ENCODE measurements at regions not wholly inside any gene's neighbourhood (a gene's known extent, or its start where the extent isn't known, plus 50 kb on each side); places are given as distances from the start of the nearest gene placed in this dataset.
"Not testable (repeated sequence)": the region's sequence is repeated elsewhere in the genome, so short reads cannot be mapped to it uniquely, and the experiment has no call there.

DNA sequence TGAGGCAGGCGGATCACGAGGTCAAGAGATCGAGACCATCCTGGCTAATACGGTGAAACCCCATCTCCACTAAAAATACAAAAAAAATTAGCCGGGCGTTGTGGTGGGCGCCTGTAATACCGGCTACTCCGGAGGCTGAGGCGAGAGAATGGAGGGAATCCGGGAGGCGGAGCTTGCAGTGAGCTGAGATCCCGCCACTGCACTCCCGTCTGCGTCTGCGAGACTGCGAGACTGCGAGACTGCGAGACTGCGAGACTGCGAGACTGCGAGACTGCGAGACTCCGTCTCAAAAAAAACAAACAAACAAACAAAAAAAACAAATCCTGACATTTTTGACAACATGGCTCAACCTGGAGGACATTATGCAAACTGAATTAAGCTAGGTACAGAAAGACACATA, 1606.2 kb downstream of the STIM2 start:
- H3K9me3 ChIP-seq (ENCODE audit: control insufficient read depth, low read length); H3K4me1 ChIP-seq (ENCODE audit: control insufficient read depth in 1 of 2, insufficient read depth in 2 of 2, low read length in 2 of 2); DNase-seq; H3K36me3 ChIP-seq (ENCODE audit: control insufficient read depth in 1 of 2, insufficient read depth in 2 of 2, low read length in 1 of 2); H3K4me3 ChIP-seq (ENCODE audit: low read length in 2 of 2); intact Hi-C loops (cut with DNase I); H3K27me3 ChIP-seq (ENCODE audit: control insufficient read depth in 1 of 2, insufficient read depth in 2 of 2, low read length in 1 of 2); H3K27ac ChIP-seq (ENCODE audit: low read depth in 1 of 2, low read length in 2 of 2); ATAC-seq (ENCODE audit: low FRiP score): not testable (repeated sequence)
- 95 to 97% methylated on average over 24 of the region's 24 CpGs for WGBS, 2 donors

DNA sequence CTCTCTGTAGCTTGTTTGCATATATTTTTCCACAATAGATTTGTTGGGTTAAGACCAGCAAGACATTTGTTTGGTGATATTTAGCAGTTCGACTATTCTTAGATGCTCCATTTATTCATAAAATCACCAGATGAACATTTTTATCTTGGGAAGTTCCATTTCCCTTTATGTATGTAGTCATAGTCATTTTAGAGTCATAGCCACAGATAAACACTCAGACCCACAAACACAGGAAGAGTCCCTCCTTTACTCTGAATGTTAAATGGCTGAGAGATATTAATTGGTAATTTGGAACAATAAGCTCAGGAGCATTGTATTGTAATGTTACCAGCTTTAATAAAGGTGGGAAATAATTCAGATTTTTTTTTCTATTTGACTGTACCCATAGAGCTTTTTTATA, 1608.7 kb downstream of the STIM2 start:
- intact Hi-C loops (cut with DNase I) = no loop called here
- WGBS, 2 donors = 58 to 67% methylated on average over 1 of the region's 1 CpG
- Histone ChIP-seq H3K4me1 (ENCODE audit: control insufficient read depth in 1 of 2, insufficient read depth in 2 of 2, low read length in 2 of 2) (no peaks in the 10 kb centered on the region), H3K36me3 (ENCODE audit: control insufficient read depth in 1 of 2, insufficient read depth in 2 of 2, low read length in 1 of 2) (no peaks in the 10 kb centered on the region), H3K27me3 (ENCODE audit: control insufficient read depth in 1 of 2, insufficient read depth in 2 of 2, low read length in 1 of 2) (no peaks in the 10 kb centered on the region), H3K27ac (ENCODE audit: low read depth in 1 of 2, low read length in 2 of 2) (no peak overlapping the region), H3K4me3 (ENCODE audit: low read length in 2 of 2) (no peak overlapping the region), H3K9me3 (ENCODE audit: control insufficient read depth, low read length) (no peaks in the 10 kb centered on the region)
- ATAC-seq (ENCODE audit: low FRiP score) = no peak
- DNase-seq = no peak

DNA sequence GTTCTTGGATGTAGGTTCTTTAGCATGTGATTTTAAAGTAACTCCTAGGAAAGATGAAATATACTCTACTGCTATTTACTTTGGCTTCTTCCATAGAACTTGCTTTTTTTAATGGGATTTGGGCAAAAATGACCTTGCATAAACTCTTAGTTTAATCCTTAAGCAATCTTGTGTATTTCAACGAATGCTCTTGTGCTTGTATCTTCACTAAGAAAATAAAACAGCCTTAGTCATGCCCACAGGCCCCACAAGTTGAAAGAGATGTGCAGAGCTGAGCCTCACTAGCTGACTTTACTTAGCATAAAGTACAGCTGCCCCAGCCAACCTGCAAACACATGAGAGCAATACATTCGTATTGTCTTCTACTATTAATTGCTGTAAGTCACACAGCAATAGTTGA, 1609.2 kb downstream of the STIM2 start:
- Histone ChIP-seq H3K4me3 (ENCODE audit: low read length in 2 of 2) (no peak overlapping the region), H3K36me3 (ENCODE audit: control insufficient read depth in 1 of 2, insufficient read depth in 2 of 2, low read length in 1 of 2) (no peaks in the 10 kb centered on the region), H3K27ac (ENCODE audit: low read depth in 1 of 2, low read length in 2 of 2) (no peak overlapping the region), H3K9me3 (ENCODE audit: control insufficient read depth, low read length) (no peaks in the 10 kb centered on the region), H3K4me1 (ENCODE audit: control insufficient read depth in 1 of 2, insufficient read depth in 2 of 2, low read length in 2 of 2) (no peaks in the 10 kb centered on the region), H3K27me3 (ENCODE audit: control insufficient read depth in 1 of 2, insufficient read depth in 2 of 2, low read length in 1 of 2) (no peaks in the 10 kb centered on the region)
- 45 to 51% methylated on average over 2 of the region's 2 CpGs for WGBS, 2 donors
- ATAC-seq (ENCODE audit: low FRiP score) = no peak
- DNase-seq = no peak
- intact Hi-C loops (cut with DNase I) = no loop called here

DNA sequence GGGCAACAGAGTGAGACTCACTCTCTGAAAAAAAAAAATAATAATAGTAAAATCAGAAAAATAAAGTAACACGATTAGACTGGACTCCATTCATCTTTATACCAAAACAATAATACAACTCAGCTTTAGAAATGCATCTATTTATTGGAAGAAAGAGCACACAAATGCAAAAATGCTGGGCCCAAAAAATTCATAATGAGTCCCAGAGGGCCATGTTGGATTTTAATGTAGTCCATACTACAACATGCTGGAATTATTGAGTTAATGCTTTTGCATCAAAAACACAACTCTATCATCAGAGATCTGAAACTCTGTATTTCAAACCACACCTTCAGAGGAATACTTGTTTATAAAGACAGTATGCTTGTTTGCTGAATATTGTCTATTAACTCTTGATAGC, 1614.7 kb downstream of the STIM2 start:
- Histone ChIP-seq H3K27me3 (ENCODE audit: control insufficient read depth in 1 of 2, insufficient read depth in 2 of 2, low read length in 1 of 2) (no peaks in the 10 kb centered on the region), H3K4me3 (ENCODE audit: low read length in 2 of 2) (no peak overlapping the region), H3K4me1 (ENCODE audit: control insufficient read depth in 1 of 2, insufficient read depth in 2 of 2, low read length in 2 of 2) (no peaks in the 10 kb centered on the region), H3K36me3 (ENCODE audit: control insufficient read depth in 1 of 2, insufficient read depth in 2 of 2, low read length in 1 of 2) (no peaks in the 10 kb centered on the region), H3K27ac (ENCODE audit: low read depth in 1 of 2, low read length in 2 of 2) (no peak overlapping the region), H3K9me3 (ENCODE audit: control insufficient read depth, low read length) (no peaks in the 10 kb centered on the region)
- DNase-seq = no peak
- intact Hi-C loops (cut with DNase I) = no loop called here
- 80% methylated on average over 1 of the region's 1 CpG for WGBS, 2 donors
- no peak for ATAC-seq (ENCODE audit: low FRiP score)

DNA sequence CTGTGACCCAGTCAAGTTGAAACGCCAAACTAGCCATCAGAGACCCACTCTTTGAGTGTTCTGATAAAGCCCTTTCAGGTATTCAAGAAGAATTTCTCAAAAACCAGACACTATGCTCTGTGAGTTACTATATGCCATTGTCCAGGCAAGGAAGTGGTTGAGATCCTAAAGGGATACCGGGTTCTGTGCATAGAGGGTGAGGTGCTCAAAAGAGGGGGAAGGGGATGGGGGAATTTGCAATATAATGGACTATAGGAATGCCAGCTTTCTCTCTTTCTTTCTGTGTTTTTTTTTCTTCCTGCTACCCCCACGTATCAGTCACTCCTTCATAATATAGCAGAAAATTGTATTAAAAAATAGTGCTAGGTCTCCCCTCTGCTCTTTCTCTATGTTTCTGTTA, 1619.0 kb downstream of the STIM2 start:
- 67 to 70% methylated on average over 3 of the region's 3 CpGs for WGBS, 2 donors
- intact Hi-C loops (cut with DNase I) = no loop called here
- ATAC-seq (ENCODE audit: low FRiP score) (no peak), DNase-seq (no peak)
- H3K4me3 ChIP-seq (ENCODE audit: low read length in 2 of 2) = no peak overlapping the region
- no peaks in the 10 kb centered on the region for H3K4me1 ChIP-seq (ENCODE audit: control insufficient read depth in 1 of 2, insufficient read depth in 2 of 2, low read length in 2 of 2)
- H3K36me3 ChIP-seq (ENCODE audit: control insufficient read depth in 1 of 2, insufficient read depth in 2 of 2, low read length in 1 of 2) = no peaks in the 10 kb centered on the region
- no peaks in the 10 kb centered on the region for H3K9me3 ChIP-seq (ENCODE audit: control insufficient read depth, low read length)
- no peak overlapping the region for H3K27ac ChIP-seq (ENCODE audit: low read depth in 1 of 2, low read length in 2 of 2)
- H3K27me3 ChIP-seq (ENCODE audit: control insufficient read depth in 1 of 2, insufficient read depth in 2 of 2, low read length in 1 of 2) = no peaks in the 10 kb centered on the region

DNA sequence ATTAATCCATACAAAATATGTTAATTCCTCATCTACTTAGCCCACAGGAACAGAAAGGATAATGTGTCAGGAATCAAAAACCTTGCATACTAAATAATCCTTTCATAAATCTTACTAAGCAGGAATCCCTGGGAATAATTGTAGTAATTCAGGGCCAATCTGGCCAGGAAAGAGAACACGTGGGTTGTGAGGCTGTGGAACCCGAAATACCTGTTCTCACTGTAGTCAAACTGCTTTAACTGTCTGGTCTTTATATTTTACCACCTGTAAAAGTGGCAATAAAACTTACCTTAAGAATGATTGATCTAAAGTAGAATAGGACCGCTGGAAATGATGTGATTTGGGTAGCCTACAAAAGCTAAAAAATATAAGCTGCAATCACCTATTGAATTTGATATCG, 1620.9 kb downstream of the STIM2 start:
- H3K4me3 ChIP-seq (ENCODE audit: low read length in 2 of 2) = no peak overlapping the region
- 86 to 88% methylated on average over 4 of the region's 4 CpGs for WGBS, 2 donors

DNA sequence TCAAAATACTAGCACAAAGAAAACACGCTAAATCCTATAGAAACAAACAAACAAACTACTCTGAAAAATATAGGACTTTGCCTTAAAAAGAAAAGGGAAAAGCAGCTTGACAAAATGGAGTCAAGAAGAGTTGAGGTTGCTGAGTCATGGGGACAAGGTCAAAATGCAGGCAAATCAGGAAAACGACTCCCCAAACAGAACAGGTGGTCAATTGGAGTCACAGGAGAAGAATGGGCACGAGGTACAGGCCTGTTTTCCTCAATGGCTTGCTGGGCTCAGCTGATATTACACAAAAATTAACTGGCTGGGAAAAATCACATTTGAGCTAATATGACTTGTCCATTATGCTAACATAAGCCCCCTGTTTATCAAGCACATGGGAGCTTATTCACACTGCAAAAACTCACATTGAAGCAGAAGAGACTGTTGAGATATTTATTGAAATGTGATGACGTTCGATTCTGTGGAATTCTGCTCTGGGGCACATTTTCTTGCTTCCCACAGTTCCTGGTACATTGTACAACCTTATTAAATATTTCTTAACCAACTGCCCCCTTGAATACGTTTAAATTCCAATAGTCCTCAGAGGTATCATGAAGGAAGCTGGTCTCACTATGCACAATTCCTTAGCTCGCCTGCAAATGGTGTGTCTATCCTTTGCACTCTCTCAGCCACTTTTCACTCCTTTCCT, 1622.1 kb downstream of the STIM2 start:
- Histone ChIP-seq H3K9me3 (ENCODE audit: control insufficient read depth, low read length) (no peaks in the 10 kb centered on the region), H3K4me3 (ENCODE audit: low read length in 2 of 2) (no peak overlapping the region), H3K4me1 (ENCODE audit: control insufficient read depth in 1 of 2, insufficient read depth in 2 of 2, low read length in 2 of 2) (no peaks in the 10 kb centered on the region), H3K36me3 (ENCODE audit: control insufficient read depth in 1 of 2, insufficient read depth in 2 of 2, low read length in 1 of 2) (no peaks in the 10 kb centered on the region), H3K27me3 (ENCODE audit: control insufficient read depth in 1 of 2, insufficient read depth in 2 of 2, low read length in 1 of 2) (no peaks in the 10 kb centered on the region), H3K27ac (ENCODE audit: low read depth in 1 of 2, low read length in 2 of 2) (no peak overlapping the region)
- ATAC-seq (ENCODE audit: low FRiP score) (no peak), DNase-seq (no peak)
- intact Hi-C loops (cut with DNase I) = no loop called here
- WGBS, 2 donors = 34 to 57% methylated on average over 7 of the region's 7 CpGs

More for the DNA sequence above, 1620.9 kb downstream of the STIM2 start:
- Histone ChIP-seq H3K9me3 (ENCODE audit: control insufficient read depth, low read length) (no peaks in the 10 kb centered on the region), H3K4me1 (ENCODE audit: control insufficient read depth in 1 of 2, insufficient read depth in 2 of 2, low read length in 2 of 2) (no peaks in the 10 kb centered on the region), H3K27me3 (ENCODE audit: control insufficient read depth in 1 of 2, insufficient read depth in 2 of 2, low read length in 1 of 2) (no peaks in the 10 kb centered on the region), H3K27ac (ENCODE audit: low read depth in 1 of 2, low read length in 2 of 2) (no peak overlapping the region), H3K36me3 (ENCODE audit: control insufficient read depth in 1 of 2, insufficient read depth in 2 of 2, low read length in 1 of 2) (no peaks in the 10 kb centered on the region)
- DNase-seq (no peak), ATAC-seq (ENCODE audit: low FRiP score) (no peak)
- intact Hi-C loops (cut with DNase I) = no loop called here

DNA sequence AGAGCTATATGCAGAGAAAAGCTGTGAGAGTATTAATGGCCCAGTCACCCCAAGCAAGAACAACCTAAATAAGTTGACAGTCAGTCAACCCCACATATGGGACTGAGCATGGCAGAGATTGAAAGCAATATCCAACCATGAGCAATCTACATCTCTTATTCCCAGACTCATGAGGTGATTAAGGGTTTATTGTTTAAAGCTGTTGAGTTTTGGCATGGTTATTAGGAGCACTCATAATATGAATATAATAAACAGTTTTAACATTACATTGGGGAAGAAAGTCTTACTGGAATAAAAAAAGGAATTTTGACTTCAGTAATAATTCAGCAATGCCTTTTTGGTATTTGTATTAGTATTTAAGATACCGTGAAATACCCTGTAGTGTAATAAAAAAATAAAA, 1627.4 kb downstream of the STIM2 start:
- no peak overlapping the region for H3K27ac ChIP-seq (ENCODE audit: low read depth in 1 of 2, low read length in 2 of 2)
- ATAC-seq (ENCODE audit: low FRiP score) (no peak), DNase-seq (no peak)
- no peaks in the 10 kb centered on the region for H3K36me3 ChIP-seq (ENCODE audit: control insufficient read depth in 1 of 2, insufficient read depth in 2 of 2, low read length in 1 of 2)
- H3K27me3 ChIP-seq (ENCODE audit: control insufficient read depth in 1 of 2, insufficient read depth in 2 of 2, low read length in 1 of 2) = no peaks in the 10 kb centered on the region
- no peaks in the 10 kb centered on the region for H3K4me1 ChIP-seq (ENCODE audit: control insufficient read depth in 1 of 2, insufficient read depth in 2 of 2, low read length in 2 of 2)
- intact Hi-C loops (cut with DNase I) = no loop called here
- no peaks in the 10 kb centered on the region for H3K9me3 ChIP-seq (ENCODE audit: control insufficient read depth, low read length)
- 33 to 53% methylated on average over 1 of the region's 1 CpG for WGBS, 2 donors
- H3K4me3 ChIP-seq (ENCODE audit: low read length in 2 of 2) = no peak overlapping the region

DNA sequence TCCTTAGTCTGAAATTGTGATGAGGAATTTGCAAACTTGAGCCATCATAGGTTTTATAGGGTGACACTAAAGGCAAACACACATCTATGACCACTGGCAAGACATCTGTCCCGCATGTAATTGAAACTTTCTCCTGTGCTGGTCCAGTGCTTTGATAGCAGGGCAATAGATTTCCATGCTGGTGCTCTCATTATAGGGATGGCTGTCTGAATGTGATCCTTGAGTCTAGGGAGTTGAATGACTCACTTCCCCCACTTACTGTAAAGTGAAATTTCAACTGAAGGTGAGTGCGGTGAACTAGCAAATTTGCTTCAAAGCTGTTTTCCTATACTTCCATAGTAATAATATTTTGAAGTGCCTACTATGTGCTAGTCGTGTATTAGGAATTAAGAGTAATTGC, 1630.0 kb downstream of the STIM2 start:
- DNase-seq (no peak), ATAC-seq (ENCODE audit: low FRiP score) (no peak)
- Histone ChIP-seq H3K36me3 (ENCODE audit: control insufficient read depth in 1 of 2, insufficient read depth in 2 of 2, low read length in 1 of 2) (no peaks in the 10 kb centered on the region), H3K27me3 (ENCODE audit: control insufficient read depth in 1 of 2, insufficient read depth in 2 of 2, low read length in 1 of 2) (no peaks in the 10 kb centered on the region), H3K27ac (ENCODE audit: low read depth in 1 of 2, low read length in 2 of 2) (no peak overlapping the region), H3K9me3 (ENCODE audit: control insufficient read depth, low read length) (no peaks in the 10 kb centered on the region), H3K4me3 (ENCODE audit: low read length in 2 of 2) (no peak overlapping the region), H3K4me1 (ENCODE audit: control insufficient read depth in 1 of 2, insufficient read depth in 2 of 2, low read length in 2 of 2) (no peaks in the 10 kb centered on the region)
- 73 to 76% methylated on average over 3 of the region's 3 CpGs for WGBS, 2 donors
- intact Hi-C loops (cut with DNase I) = no loop called here
